Astrocyte (in vitro differentiated cells and primary cell): ENCODE measurements at regions not wholly inside any gene's neighbourhood (a gene's known extent, or its start where the extent isn't known, plus 50 kb on each side); places are given as distances from the start of the nearest gene placed in this dataset.

Experiments
- CTCF ChIP-seq: IDR thresholded peaks from 2 replicates; pipeline ENCODE4 v1.5.1; 2011; ENCODE audit warnings: low read depth, mild to moderate bottlenecking, inconsistent platforms, low read length, moderate library complexity; ENCODE audit not compliant: insufficient read depth
- EZH2 ChIP-seq: IDR thresholded peaks from 2 replicates; pipeline ENCODE4 v1.6.1; 2012; ENCODE audit warnings: mild to moderate bottlenecking, low read length, inconsistent platforms; ENCODE audit not compliant: insufficient read depth

GRCh38 chr5:175162036-175162435, 281.9 kb downstream of the DRD1 start:
- TF ChIP-seq CTCF: no peak
- no peak for TF ChIP-seq EZH2
